ENCODE measurements at regions not wholly inside any gene's neighbourhood (a gene's known extent, or its start where the extent isn't known, plus 50 kb on each side); places are given as distances from the start of the nearest gene placed in this dataset.

DNA sequence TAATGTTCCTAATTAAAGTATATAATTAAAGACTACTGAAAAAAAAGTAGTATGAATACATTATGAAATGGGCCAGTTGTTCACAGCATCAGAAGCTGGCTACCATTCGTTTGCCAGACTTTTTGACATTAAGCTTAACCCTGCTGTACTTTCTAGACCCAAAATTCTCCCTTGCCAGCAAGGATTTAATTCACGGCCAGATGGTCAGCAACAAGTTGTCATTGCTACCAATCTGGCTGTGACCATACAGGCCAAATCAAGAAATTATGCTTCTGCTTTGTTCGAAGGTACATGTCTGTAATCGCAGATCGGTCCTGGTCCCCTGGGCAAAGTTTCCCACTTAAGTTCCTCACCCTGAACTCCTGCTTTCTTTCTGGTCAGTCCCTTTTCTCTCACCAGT is 217.7 kb upstream of the ATXN7L3B start:
- TF ChIP-seq, protein P1, sequence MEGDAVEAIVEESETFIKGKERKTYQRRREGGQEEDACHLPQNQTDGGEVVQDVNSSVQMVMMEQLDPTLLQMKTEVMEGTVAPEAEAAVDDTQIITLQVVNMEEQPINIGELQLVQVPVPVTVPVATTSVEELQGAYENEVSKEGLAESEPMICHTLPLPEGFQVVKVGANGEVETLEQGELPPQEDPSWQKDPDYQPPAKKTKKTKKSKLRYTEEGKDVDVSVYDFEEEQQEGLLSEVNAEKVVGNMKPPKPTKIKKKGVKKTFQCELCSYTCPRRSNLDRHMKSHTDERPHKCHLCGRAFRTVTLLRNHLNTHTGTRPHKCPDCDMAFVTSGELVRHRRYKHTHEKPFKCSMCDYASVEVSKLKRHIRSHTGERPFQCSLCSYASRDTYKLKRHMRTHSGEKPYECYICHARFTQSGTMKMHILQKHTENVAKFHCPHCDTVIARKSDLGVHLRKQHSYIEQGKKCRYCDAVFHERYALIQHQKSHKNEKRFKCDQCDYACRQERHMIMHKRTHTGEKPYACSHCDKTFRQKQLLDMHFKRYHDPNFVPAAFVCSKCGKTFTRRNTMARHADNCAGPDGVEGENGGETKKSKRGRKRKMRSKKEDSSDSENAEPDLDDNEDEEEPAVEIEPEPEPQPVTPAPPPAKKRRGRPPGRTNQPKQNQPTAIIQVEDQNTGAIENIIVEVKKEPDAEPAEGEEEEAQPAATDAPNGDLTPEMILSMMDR (IDR thresholded peaks at IDR 0.05; ENCODE audit: low read length) = no peak
- no peak for TF ChIP-seq EZH2phosphoT487 (IDR thresholded peaks at IDR 0.05; ENCODE audit: low read length)

All from MM.1S (cell line).